ENCODE measurements at regions not wholly inside any gene's neighbourhood (a gene's known extent, or its start where the extent isn't known, plus 50 kb on each side); places are given as distances from the start of the nearest gene placed in this dataset.

- no peaks in the 10 kb centered on the region; a peak in 2 of 4 replicates for H3K27me3 ChIP-seq (replicated peaks in 1 of 2; ENCODE audit: control insufficient read depth in 2 of 2, insufficient read depth in 2 of 2, low read length in 1 of 2)
- no peak overlapping the region for H2AFZ ChIP-seq (ENCODE audit: control insufficient read depth, low read depth, low read length)
- POLR2A ChIA-PET = no interaction called here
- no peak overlapping the region for H3K9ac ChIP-seq (ENCODE audit: control insufficient read depth, insufficient read depth, low read length)
- H3K9me3 ChIP-seq (replicated peaks; ENCODE audit: control insufficient read depth, insufficient read depth, low read length) = no peaks in the 10 kb centered on the region
- 43% methylated on average over 33 of the region's 34 CpGs for WGBS (ENCODE audit: insufficient coverage, insufficient replicate concordance, low lambda C conversion rate, missing lambda C conversion rate)
- H4K20me1 ChIP-seq (ENCODE audit: control insufficient read depth, insufficient read depth) = no peaks in the 10 kb centered on the region
- SMC1A ChIA-PET (ENCODE audit: uncharacterized antibody, unreplicated experiment) = no interaction called here
- no peak overlapping the region for H3K27ac ChIP-seq (ENCODE audit: control insufficient read depth, insufficient read depth)
- RAD21 ChIA-PET (ENCODE audit: unreplicated experiment) = no interaction called here
- ATAC-seq (no peak), DNase-seq (ENCODE audit: low read depth, low spot score) (no peak), FAIRE-seq (no peak)
- intact Hi-C loops (cut with micrococcal nuclease; ENCODE audit: unreplicated experiment) = no loop called here
- H3K4me3 ChIP-seq = no peak overlapping the region
- no peaks in the 10 kb centered on the region for H3K36me3 ChIP-seq (ENCODE audit: control insufficient read depth in 2 of 2, insufficient read depth in 2 of 2, low read length in 1 of 2)
- CTCF ChIA-PET = no interaction called here
- in situ Hi-C loops (cut with MboI) = no loop called here
- TF ChIP-seq IRF4 (IDR thresholded peaks at IDR 0.05; ENCODE audit: low read depth, low read length) (no peak), CHD1 (IDR thresholded peaks at IDR 0.05; ENCODE audit: low read depth, low read length) (no peak), SUPT20H (IDR thresholded peaks at IDR 0.05; ENCODE audit: borderline replicate concordance, control insufficient read depth, low read depth, low read length) (no peak), FOXK2 (IDR thresholded peaks at IDR 0.05) (no peak), STAT3 (IDR thresholded peaks at IDR 0.05; ENCODE audit: low read depth, low read length) (no peak), SMARCA5 (IDR thresholded peaks at IDR 0.05) (no peak), SP1 (IDR thresholded peaks at IDR 0.05; ENCODE audit: low read depth, low read length) (no peak), MYB (IDR thresholded peaks at IDR 0.05; ENCODE audit: borderline replicate concordance, low read depth, low read length) (no peak), SREBF2 (IDR thresholded peaks at IDR 0.05; ENCODE audit: low read length) (no peak), KLF5 (IDR thresholded peaks at IDR 0.05; ENCODE audit: partially characterized antibody) (no peak)
- H3K4me1 ChIP-seq (ENCODE audit: control insufficient read depth, insufficient read depth, low read length) = no peaks in the 10 kb centered on the region
- H3K79me2 ChIP-seq (ENCODE audit: control insufficient read depth, insufficient read depth, low read length) = no peaks in the 10 kb centered on the region
- no TSS peak for BruUV-seq (replicated peaks)
- no peak overlapping the region for H3K4me2 ChIP-seq (ENCODE audit: control insufficient read depth, insufficient read depth)
Measured at GRCh38 chr4:3823496-3824341, 57.5 kb downstream of the ADRA2C start.

Measured in GM12878 (cell line).